ENCODE measurements at regions not wholly inside any gene's neighbourhood (a gene's known extent, or its start where the extent isn't known, plus 50 kb on each side); places are given as distances from the start of the nearest gene placed in this dataset.
A peak's percentile ranks its signal among the peaks of the same experiment; 100 is the strongest.
"Not testable (repeated sequence)": the region's sequence is repeated elsewhere in the genome, so short reads cannot be mapped to it uniquely, and the experiment has no call there.

GRCh38 chr11:69898123-69898522 lies 78.9 kb upstream of the FGF3 start:
- no peak for DNase-seq (ENCODE audit: low spot score)

GRCh38 chr11:69899957-69900821 lies 81.0 kb upstream of the FGF3 start:
- peak; percentile 40 for DNase-seq (ENCODE audit: low spot score)
- H2AFZ ChIP-seq, result no peak overlapping the region

More at GRCh38 chr11:69898123-69898522, 78.9 kb upstream of the FGF3 start:
- Histone ChIP-seq H3K9me2 (replicated peaks; ENCODE audit: insufficient read depth) (no peaks in the 10 kb centered on the region), H3K4me1 (ENCODE audit: insufficient read depth) (no peaks in the 10 kb centered on the region), H3K4me3 (no peak overlapping the region), H2AFZ (no peak overlapping the region), H3K79me2 (no peaks in the 10 kb centered on the region), H3K4me2 (no peak overlapping the region), H3K36me3 (replicated peaks; ENCODE audit: insufficient read depth, low read depth) (no peaks in the 10 kb centered on the region), H3K27ac (no peak overlapping the region), H3K27me3 (no peaks in the 10 kb centered on the region), H4K20me1 (ENCODE audit: insufficient read depth, poor library complexity, severe bottlenecking) (no peaks in the 10 kb centered on the region), H3K9me3 (ENCODE audit: low read depth) (no peaks in the 10 kb centered on the region)
- 95% methylated on average over 3 of the region's 4 CpGs for WGBS (ENCODE audit: low lambda C conversion rate, missing lambda C conversion rate)
- TF ChIP-seq EZH2 (IDR thresholded peaks at IDR 0.05; ENCODE audit: borderline replicate concordance) (no peak), CTCF (IDR thresholded peaks at IDR 0.05; ENCODE audit: poor library complexity) (no peak)

GRCh38 chr11:69900822-69901302 lies 81.6 kb upstream of the FGF3 start:
- WGBS (ENCODE audit: low lambda C conversion rate, missing lambda C conversion rate), result 76% methylated on average over 5 of the region's 5 CpGs
- not testable (repeated sequence) for H3K79me2 ChIP-seq

More at GRCh38 chr11:69899957-69900821, 81.0 kb upstream of the FGF3 start:
- no peak for TF ChIP-seq EZH2 (IDR thresholded peaks at IDR 0.05; ENCODE audit: borderline replicate concordance)
- TF ChIP-seq EZH2phosphoT487 (IDR thresholded peaks at IDR 0.05; ENCODE audit: low read depth, severe bottlenecking, unreplicated experiment), result no peak
- TF ChIP-seq CTCF (IDR thresholded peaks at IDR 0.05; ENCODE audit: poor library complexity), result no peak
- Histone ChIP-seq H3K4me2 (no peak overlapping the region), H3K9me3 (ENCODE audit: low read depth) (no peaks in the 10 kb centered on the region), H3K9me2 (replicated peaks; ENCODE audit: insufficient read depth) (no peaks in the 10 kb centered on the region), H3K27me3 (no peaks in the 10 kb centered on the region), H3K36me3 (replicated peaks; ENCODE audit: insufficient read depth, low read depth) (no peaks in the 10 kb centered on the region), H3K27ac (no peak overlapping the region), H3K4me1 (ENCODE audit: insufficient read depth) (no peaks in the 10 kb centered on the region), H3K4me3 (no peak overlapping the region), H4K20me1 (ENCODE audit: insufficient read depth, poor library complexity, severe bottlenecking) (no peaks in the 10 kb centered on the region), H3K79me2 (no peaks in the 10 kb centered on the region)
- 70% methylated on average over 9 of the region's 9 CpGs for WGBS (ENCODE audit: low lambda C conversion rate, missing lambda C conversion rate)

GRCh38 chr11:69902337-69902736 lies 83.1 kb upstream of the FGF3 start:
- Histone ChIP-seq H3K27ac (no peak overlapping the region), H3K27me3 (no peaks in the 10 kb centered on the region), H3K36me3 (replicated peaks; ENCODE audit: insufficient read depth, low read depth) (no peaks in the 10 kb centered on the region), H2AFZ (no peak overlapping the region), H3K9me2 (replicated peaks; ENCODE audit: insufficient read depth) (no peaks in the 10 kb centered on the region), H3K79me2 (no peaks in the 10 kb centered on the region), H3K4me2 (no peak overlapping the region), H3K9me3 (ENCODE audit: low read depth) (no peaks in the 10 kb centered on the region), H3K4me1 (ENCODE audit: insufficient read depth) (peaks cover 12% of the 10 kb centered on the region), H4K20me1 (ENCODE audit: insufficient read depth, poor library complexity, severe bottlenecking) (no peaks in the 10 kb centered on the region), H3K4me3 (no peak overlapping the region)
- TF ChIP-seq CTCF (IDR thresholded peaks at IDR 0.05; ENCODE audit: poor library complexity) (no peak), EZH2phosphoT487 (IDR thresholded peaks at IDR 0.05; ENCODE audit: low read depth, severe bottlenecking, unreplicated experiment) (no peak), EZH2 (IDR thresholded peaks at IDR 0.05; ENCODE audit: borderline replicate concordance) (no peak)
- WGBS (ENCODE audit: low lambda C conversion rate, missing lambda C conversion rate), result 97% methylated on average over 12 of the region's 12 CpGs
- DNase-seq (ENCODE audit: low spot score), result no peak

More at GRCh38 chr11:69900822-69901302, 81.6 kb upstream of the FGF3 start:
- H3K27me3 ChIP-seq; H2AFZ ChIP-seq; H3K4me3 ChIP-seq; H3K4me2 ChIP-seq; H3K9me2 ChIP-seq (replicated peaks; ENCODE audit: insufficient read depth); DNase-seq (ENCODE audit: low spot score); H4K20me1 ChIP-seq (ENCODE audit: insufficient read depth, poor library complexity, severe bottlenecking); H3K36me3 ChIP-seq (replicated peaks; ENCODE audit: insufficient read depth, low read depth); H3K4me1 ChIP-seq (ENCODE audit: insufficient read depth); H3K27ac ChIP-seq; H3K9me3 ChIP-seq (ENCODE audit: low read depth): not testable (repeated sequence)

Measured in hepatocyte (in vitro differentiated cells).